GM19328 (cell line): ENCODE measurements at regions not wholly inside any gene's neighbourhood (a gene's known extent, or its start where the extent isn't known, plus 50 kb on each side); places are given as distances from the start of the nearest gene placed in this dataset.
"Not testable (repeated sequence)": the region's sequence is repeated elsewhere in the genome, so short reads cannot be mapped to it uniquely, and the experiment has no call there.

Source experiments
- ATAC-seq: cut with Tn5 transposase; IDR thresholded peaks from one replicate; pipeline ENCODE4 v1.9.1; 2021; ENCODE audit warnings: mild to moderate bottlenecking, moderate library complexity; ENCODE audit not compliant: unreplicated experiment

- ATAC-seq, result no peak
These were observed 99.8 kb upstream of the TEX13D start for GRCh38 chrX:124232523-124233201.

- ATAC-seq, result no peak
These were observed 98.1 kb upstream of the TEX13D start for GRCh38 chrX:124234348-124234747.

- no peak for ATAC-seq
These were observed 94.2 kb upstream of the TEX13D start for GRCh38 chrX:124238268-124238667.

GRCh38 chrX:124239324-124239723 is 93.1 kb upstream of the TEX13D start:
- ATAC-seq, result no peak

- ATAC-seq, result peak; percentile 49
These were observed 92.5 kb upstream of the TEX13D start for GRCh38 chrX:124239911-124240310.

- no peak for ATAC-seq
These were observed 92.0 kb upstream of the TEX13D start for GRCh38 chrX:124240422-124240821.

GRCh38 chrX:124242131-124242530 is 90.3 kb upstream of the TEX13D start:
- no peak for ATAC-seq

- ATAC-seq, result no peak
These were observed 83.1 kb upstream of the TEX13D start for GRCh38 chrX:124249345-124249744.

GRCh38 chrX:124250835-124251437 is 81.5 kb upstream of the TEX13D start:
- no peak for ATAC-seq

- no peak for ATAC-seq
These were observed 77.8 kb upstream of the TEX13D start for GRCh38 chrX:124254611-124255010.

- ATAC-seq, result no peak
These were observed 76.2 kb upstream of the TEX13D start for GRCh38 chrX:124256216-124256615.

- no peak for ATAC-seq
These were observed 75.7 kb upstream of the TEX13D start for GRCh38 chrX:124256629-124257380.

GRCh38 chrX:124257924-124258702 is 74.3 kb upstream of the TEX13D start:
- no peak for ATAC-seq

GRCh38 chrX:124260845-124261244 is 71.6 kb upstream of the TEX13D start:
- ATAC-seq, result no peak

- no peak for ATAC-seq
These were observed 68.7 kb upstream of the TEX13D start for GRCh38 chrX:124263743-124264142.

- ATAC-seq, result no peak
These were observed 64.4 kb upstream of the TEX13D start for GRCh38 chrX:124268099-124268498.

- no peak for ATAC-seq
These were observed 62.6 kb upstream of the TEX13D start for GRCh38 chrX:124269881-124270280.

GRCh38 chrX:124271599-124271998 is 60.9 kb upstream of the TEX13D start:
- not testable (repeated sequence) for ATAC-seq

GRCh38 chrX:124272370-124272982 is 60.0 kb upstream of the TEX13D start:
- no peak for ATAC-seq

- no peak for ATAC-seq
These were observed 57.9 kb upstream of the TEX13D start for GRCh38 chrX:124274438-124275181.
